ENCODE measurements at regions not wholly inside any gene's neighbourhood (a gene's known extent, or its start where the extent isn't known, plus 50 kb on each side); places are given as distances from the start of the nearest gene placed in this dataset.

DNA sequence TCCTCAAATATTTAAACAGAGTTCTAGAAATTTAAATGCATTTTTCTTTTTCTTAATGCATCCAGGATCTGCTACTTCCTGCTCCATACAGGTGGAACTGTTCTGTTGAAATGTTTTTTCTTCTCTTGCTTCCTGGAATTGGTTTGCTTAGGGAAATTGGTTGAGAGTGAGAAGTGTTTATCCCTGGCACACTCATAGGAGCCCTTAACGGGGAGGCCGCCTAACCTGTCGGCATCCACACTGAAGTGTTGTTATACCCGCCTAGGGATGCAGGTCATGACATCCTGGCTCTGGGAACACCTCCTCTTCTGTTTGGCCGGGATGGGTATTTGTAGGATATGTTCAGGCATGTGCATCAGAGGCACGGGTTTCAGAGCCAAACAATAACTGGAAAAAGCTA is 239.7 kb downstream of the GADD45G start:
- no peak for TF ChIP-seq CTCF (IDR thresholded peaks at IDR 0.05)
- TF ChIP-seq POLR2A (IDR thresholded peaks at IDR 0.05): no peak

Data from testis (tissue), 2 donors.